DMS153 treated with DMSO at 0.1 percent for 48 hours (cell line): ENCODE measurements at regions not wholly inside any gene's neighbourhood (a gene's known extent, or its start where the extent isn't known, plus 50 kb on each side); places are given as distances from the start of the nearest gene placed in this dataset.

Experiments used
- DNase-seq: peaks from one replicate; lab custom pipeline; 2025; ENCODE audit not compliant: unreplicated experiment; lab: John Stamatoyannopoulos, UW

GRCh38 chr2:66888791-66889631, 454.1 kb downstream of the MEIS1 start:
- DNase-seq = no peak

GRCh38 chr2:66889632-66889882, 454.6 kb downstream of the MEIS1 start:
- no peak for DNase-seq

- DNase-seq = no peak
Observed at GRCh38 chr2:66890166-66890742, 455.3 kb downstream of the MEIS1 start.

- DNase-seq = no peak
Observed at GRCh38 chr2:66895206-66895605, 460.3 kb downstream of the MEIS1 start.

GRCh38 chr2:66896131-66896530, 461.2 kb downstream of the MEIS1 start:
- DNase-seq = no peak

- no peak for DNase-seq
Observed at GRCh38 chr2:66897181-66897580, 462.3 kb downstream of the MEIS1 start.

- no peak for DNase-seq
Observed at GRCh38 chr2:66897691-66898150, 462.8 kb downstream of the MEIS1 start.

GRCh38 chr2:66899109-66899508, 464.2 kb downstream of the MEIS1 start:
- no peak for DNase-seq

- no peak for DNase-seq
Observed at GRCh38 chr2:66899648-66900047, 464.7 kb downstream of the MEIS1 start.

- no peak for DNase-seq
Observed at GRCh38 chr2:66901344-66901743, 466.4 kb downstream of the MEIS1 start.

GRCh38 chr2:66903183-66903582, 468.3 kb downstream of the MEIS1 start:
- no peak for DNase-seq

- no peak for DNase-seq
Observed at GRCh38 chr2:66903745-66904465, 469.0 kb downstream of the MEIS1 start.

- no peak for DNase-seq
Observed at GRCh38 chr2:66915237-66915636, 480.3 kb downstream of the MEIS1 start.

- no peak for DNase-seq
Observed at GRCh38 chr2:66919286-66919685, 477.8 kb upstream of the ETAA1 start.

GRCh38 chr2:66920415-66920814, 476.7 kb upstream of the ETAA1 start:
- DNase-seq = no peak

GRCh38 chr2:66925128-66925527, 472.0 kb upstream of the ETAA1 start:
- DNase-seq = no peak

- no peak for DNase-seq
Observed at GRCh38 chr2:66926594-66927112, 470.5 kb upstream of the ETAA1 start.

GRCh38 chr2:66929632-66930338, 467.3 kb upstream of the ETAA1 start:
- no peak for DNase-seq

- DNase-seq = no peak
Observed at GRCh38 chr2:66930339-66931220, 466.6 kb upstream of the ETAA1 start.

GRCh38 chr2:66938471-66938967, 458.6 kb upstream of the ETAA1 start:
- DNase-seq = no peak
